ENCODE measurements at regions not wholly inside any gene's neighbourhood (a gene's known extent, or its start where the extent isn't known, plus 50 kb on each side); places are given as distances from the start of the nearest gene placed in this dataset.

DNA sequence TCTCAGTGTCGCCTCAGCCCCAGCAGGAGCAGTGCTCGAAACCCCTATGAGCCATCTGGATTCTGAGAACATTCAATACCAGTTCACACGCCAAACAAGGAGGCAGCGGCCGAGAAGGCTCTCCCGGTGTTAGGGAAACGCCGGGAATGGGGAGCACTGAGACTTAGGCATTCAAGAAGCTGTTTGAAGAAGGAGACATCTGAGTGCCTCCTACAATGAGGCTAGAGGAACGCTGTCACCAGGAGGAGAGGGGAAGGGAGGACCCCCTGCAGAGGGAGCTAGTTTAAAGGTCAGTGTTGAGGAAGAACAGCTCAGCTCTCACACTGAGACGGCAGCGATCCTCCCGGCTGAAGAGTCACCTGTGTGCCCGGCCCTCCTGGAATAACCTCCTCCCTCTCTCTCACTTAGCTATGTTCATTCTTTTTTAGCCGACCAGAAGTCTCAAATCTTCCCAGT lies 69.9 kb downstream of the SERPINA3 start:
- DNase-seq = no peak

- DNase-seq = peak; percentile 70
Measured at GRCh38 chr14:94681300-94682060, 69.3 kb downstream of the SERPINA3 start.

DNA sequence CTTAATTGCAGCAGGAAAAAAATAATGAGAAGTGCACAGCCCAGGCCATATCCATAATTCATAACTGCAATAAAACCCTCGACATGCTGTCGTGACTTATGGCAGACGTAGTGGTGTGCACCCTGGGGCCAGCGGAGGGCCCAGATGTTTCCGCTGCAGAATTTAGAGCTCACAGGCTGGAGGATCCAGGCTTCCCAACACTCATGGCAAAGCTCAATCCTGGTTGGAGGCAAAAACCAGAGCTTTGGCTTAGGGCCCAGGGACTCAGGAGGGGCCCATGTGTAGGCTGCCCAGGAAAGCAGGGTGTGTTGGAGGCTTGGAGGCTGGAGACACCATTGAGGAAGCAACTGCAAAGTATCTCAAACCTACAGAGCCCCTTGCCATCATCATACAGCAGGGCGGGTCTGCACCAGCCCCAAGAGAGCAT lies 68.7 kb downstream of the SERPINA3 start:
- no peak for DNase-seq

GRCh38 chr14:94679937-94680861 lies 68.0 kb downstream of the SERPINA3 start:
- DNase-seq = no peak

GRCh38 chr14:94679106-94679810 lies 67.1 kb downstream of the SERPINA3 start:
- no peak for DNase-seq

GRCh38 chr14:94677747-94678146 lies 65.6 kb downstream of the SERPINA3 start:
- no peak for DNase-seq

DNA sequence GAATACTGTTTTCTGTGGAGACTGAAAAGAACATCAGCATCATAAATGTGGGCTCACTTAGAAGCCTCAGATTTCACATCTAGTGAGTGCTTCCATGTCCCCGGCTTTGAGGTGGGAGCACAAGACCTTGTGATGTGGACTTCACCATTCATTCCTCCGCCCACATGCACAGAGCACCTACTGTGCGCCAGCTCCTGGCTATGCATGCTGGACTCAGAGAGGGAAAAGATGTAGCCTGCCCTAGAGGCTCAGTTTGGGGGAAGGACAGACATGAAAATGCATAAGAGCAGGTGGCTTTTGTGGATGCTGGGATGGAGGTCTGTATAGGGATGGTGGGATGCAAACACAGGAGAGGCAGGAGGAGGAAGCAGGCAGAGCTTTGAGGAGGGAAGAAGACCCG lies 65.0 kb downstream of the SERPINA3 start:
- DNase-seq = peak; percentile 7

DNA sequence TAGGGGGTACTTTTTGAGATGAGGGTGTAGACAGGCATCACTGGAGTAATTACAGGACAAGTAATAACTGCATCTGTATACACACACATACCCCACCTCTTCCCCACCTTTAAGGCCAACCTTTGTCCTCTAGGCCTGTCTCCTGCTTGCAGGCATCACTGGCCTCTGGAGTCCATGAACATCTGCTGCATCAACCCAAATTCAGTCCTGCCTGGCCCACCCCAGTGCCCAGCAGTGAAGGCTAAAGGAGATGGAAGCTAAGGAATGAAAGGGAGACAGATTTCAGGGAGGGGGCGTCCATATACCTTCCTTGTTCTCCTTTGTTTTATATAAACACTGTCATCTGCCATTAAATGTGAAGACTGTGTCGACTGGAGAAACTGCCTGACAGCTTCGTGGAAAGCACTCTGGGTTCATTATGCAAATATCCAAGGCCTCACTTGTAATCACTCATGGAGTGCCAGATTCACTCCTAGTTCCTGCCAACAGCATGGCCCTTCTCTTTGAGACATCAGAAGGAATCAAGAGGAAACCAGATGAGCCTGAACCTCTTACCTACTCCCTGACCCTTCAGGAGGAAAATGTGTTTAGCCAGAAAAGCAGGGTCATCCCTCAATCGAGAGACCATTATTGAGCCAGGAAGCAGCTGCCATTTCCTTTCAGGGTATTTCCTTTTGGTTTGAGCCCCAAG lies 64.4 kb downstream of the SERPINA3 start:
- DNase-seq = peak; percentile 84

GRCh38 chr14:94675036-94675435 lies 62.8 kb downstream of the SERPINA3 start:
- DNase-seq = no peak

GRCh38 chr14:94673781-94674231 lies 61.6 kb downstream of the SERPINA3 start:
- DNase-seq = peak; percentile 53

All from dermis blood vessel endothelial cell (primary cell).